GM19035 (cell line): ENCODE measurements at regions not wholly inside any gene's neighbourhood (a gene's known extent, or its start where the extent isn't known, plus 50 kb on each side); places are given as distances from the start of the nearest gene placed in this dataset.
"Not testable (repeated sequence)": the region's sequence is repeated elsewhere in the genome, so short reads cannot be mapped to it uniquely, and the experiment has no call there.

Source experiments
- ATAC-seq: cut with Tn5 transposase; IDR thresholded peaks from one replicate; pipeline ENCODE4 v1.9.1; 2021; ENCODE audit not compliant: unreplicated experiment

- ATAC-seq = no peak
Measured at GRCh38 chr20:12715371-12715770, 293.4 kb upstream of the SPTLC3 start.

DNA sequence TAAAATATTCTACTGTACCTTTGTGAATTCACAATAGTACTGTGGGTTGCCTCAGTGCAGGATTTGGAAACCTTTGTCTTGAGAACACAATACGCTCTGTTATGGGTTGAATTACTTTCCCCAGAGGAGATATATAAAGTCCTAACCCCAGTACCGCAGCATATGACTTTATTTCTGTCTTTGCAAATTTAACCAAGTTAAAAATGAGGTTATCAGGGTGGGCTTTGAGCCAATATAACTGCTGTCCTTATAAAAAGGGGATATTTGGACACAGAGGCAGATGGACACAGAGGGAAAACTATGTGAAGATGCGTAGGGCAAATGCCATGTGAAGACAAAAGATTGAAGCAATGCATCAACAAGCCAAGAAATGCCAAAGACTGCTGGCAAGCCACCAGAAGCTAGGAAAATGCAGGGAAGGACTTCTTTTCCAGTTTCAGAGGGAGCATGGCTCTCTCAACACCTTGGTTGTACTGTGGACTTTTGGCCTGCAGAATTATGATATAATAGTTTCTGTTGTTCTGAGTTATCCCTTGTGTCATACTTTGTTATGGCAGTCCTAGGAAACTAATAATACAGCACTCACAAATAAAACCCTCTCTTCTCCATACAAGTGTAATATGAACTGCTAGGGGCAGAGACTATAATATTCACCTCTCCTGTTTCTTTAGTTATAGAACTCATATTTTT, 292.6 kb upstream of the SPTLC3 start:
- no peak for ATAC-seq

- ATAC-seq = no peak
Measured at GRCh38 chr20:12717061-12717460, 291.7 kb upstream of the SPTLC3 start.

DNA sequence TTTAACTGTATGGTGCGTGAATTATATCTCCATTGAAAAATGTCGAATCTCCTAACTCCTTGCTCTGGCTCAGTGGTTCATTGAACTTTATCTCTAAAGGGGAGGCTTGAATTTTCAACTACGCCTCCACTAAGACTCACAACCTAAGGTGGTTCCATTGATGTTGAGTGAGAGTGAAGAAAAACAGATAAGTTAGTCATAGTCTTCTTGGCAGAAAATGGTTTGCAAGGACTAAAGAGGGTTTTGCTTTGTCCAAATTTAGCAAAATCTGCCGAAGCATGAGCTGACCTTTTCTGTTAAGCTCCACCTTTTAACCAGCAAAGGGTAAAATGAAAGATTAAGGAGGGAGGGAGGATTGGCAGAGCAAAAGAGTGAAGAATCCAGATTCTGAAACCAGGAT, 290.2 kb upstream of the SPTLC3 start:
- ATAC-seq = no peak

GRCh38 chr20:12721636-12722035, 287.1 kb upstream of the SPTLC3 start:
- no peak for ATAC-seq

GRCh38 chr20:12722091-12722490, 286.7 kb upstream of the SPTLC3 start:
- no peak for ATAC-seq

DNA sequence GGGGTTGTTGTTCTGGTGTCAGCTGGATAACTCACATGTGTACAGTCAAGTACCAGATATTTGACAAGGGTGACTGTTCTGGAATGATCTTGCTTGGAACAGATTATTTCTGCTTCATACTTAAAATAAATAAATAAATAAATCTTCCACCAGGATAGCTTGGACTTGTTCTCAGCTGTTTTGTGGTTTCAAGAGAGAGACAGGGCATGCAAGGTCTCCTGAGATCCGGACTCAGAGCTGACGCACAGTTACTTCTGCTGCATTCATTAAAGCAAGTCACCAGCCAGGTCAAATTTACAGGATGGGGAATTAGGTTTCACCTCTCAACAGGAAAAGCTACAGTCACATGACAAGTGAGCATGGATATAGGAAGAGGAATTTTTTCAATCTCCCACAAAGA, 285.0 kb upstream of the SPTLC3 start:
- ATAC-seq = no peak

GRCh38 chr20:12728782-12729181, 280.0 kb upstream of the SPTLC3 start:
- no peak for ATAC-seq

DNA sequence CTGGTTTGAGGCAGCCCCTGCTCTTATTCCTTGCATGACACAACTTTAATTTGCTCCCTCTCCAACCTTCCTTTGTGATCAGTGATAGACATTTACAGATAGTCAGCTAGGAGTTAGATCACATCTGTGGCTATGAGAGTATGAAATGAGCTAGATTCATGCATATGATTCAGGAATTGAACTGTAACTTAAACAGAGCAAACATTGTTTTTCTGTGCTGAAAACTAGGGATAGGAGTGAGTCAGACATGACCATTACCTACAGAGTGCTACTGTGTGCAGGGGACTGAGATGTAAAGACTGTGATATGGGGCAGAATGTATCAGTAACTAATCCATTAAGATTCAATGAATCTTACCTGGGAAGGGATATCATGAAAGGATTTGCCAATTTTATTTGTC, 279.4 kb upstream of the SPTLC3 start:
- no peak for ATAC-seq

DNA sequence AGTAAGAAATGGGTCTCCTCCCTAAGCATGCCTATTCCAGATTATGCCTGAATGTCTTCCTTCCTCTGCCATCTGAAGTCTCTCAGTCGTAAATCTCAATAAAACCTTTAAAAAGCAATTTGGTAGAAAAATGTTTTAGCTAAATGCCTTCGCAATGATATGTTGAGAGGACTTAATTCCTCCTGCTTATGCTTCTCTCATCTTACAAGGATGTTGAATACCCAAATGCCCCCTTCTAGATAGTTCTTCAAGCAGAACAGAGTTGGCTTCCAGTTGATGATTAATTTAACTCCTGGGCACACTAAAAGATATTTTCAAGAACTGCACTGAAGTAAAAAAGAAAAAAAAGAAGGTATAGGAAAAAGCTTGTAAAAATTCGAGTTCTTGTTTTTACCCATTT, 275.0 kb upstream of the SPTLC3 start:
- no peak for ATAC-seq

GRCh38 chr20:12737497-12737896, 271.3 kb upstream of the SPTLC3 start:
- no peak for ATAC-seq

DNA sequence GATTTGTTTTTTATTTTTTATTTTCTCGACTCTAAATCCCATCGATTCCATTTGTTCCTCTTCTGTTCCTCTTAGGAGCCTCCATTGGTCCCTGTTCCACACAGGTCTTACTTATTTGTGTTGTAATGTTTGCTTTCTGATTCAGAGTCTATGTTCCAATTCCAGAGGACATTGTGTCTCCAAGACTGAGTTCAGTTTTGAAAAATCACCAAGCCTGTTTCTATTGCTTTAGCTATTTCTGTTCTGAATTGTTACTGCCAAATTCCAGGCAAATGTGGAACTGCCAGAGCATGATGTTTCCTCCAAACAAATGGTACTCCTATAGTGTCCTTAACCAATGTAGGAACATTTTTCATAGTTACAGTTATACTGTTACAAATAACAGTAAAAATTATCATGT, 270.9 kb upstream of the SPTLC3 start:
- ATAC-seq = no peak

DNA sequence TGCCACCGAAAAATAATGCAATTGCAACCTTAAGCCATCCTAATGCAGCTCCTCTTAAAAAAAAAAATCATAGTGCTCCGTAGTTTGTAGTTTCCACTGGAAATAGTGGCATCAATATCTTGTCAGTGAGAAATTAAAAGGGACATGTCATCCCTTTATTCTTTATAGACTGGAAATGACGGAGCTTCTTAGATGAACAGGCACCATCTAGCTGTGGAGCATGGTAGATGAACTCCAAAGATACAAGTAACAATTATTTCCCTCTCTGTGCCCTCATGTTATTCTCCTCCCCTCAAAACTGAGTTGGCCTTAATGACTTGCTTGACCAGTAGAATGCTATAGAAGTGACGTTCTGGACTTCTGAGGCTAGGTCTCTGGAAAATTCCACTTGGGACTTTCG, 268.1 kb upstream of the SPTLC3 start:
- no peak for ATAC-seq

- ATAC-seq = no peak
Measured at GRCh38 chr20:12744037-12744436, 264.7 kb upstream of the SPTLC3 start.

DNA sequence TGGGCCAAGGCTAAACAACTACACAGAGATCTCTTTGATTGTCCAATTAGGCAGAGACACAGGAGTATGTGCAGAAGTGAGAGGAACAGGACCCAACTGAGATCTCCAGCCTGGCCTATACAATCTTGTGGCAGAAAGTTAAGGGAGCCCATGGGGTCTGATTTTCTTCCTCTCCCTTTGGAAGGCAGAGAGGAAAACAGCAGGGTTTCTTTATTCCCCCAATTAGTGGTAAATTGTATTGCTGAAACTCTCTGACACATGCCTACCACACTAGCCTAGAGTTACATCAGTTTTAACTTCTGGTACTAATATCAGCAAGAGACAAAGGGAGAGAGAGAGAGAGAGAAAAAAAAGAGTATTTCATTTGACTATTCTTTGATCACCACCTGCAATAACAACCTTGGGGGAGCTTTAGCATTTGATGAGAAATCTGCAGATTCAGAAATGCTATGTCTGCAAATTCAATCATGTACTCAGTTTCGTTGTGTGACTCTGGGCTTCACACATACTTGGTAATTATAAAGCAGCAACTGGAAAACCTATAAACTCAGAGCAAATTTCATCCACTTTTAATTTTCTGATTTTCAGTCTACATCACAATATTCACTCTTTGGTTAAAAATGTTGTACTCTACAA, 260.3 kb upstream of the SPTLC3 start:
- ATAC-seq = no peak

DNA sequence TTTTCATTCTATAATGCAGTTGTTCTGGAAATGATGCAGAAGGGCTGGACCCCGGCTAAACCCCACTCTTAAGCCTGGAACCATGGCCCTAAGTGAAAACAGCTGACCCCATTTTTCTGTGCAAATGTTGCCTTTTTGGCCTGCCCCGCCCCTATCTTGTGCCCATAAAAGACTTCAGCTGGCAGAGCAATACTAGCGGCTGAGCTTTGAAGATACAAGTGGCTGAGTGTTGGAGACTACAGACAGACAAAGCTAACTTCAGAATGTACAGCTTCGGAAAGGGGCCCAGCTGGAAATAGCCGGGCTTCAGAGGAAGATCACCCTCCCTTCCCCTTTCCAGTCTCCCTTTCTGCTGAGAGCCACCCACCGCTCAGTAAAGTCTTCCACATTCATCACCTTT, 258.6 kb upstream of the SPTLC3 start:
- no peak for ATAC-seq

GRCh38 chr20:12752900-12753693, 255.7 kb upstream of the SPTLC3 start:
- not testable (repeated sequence) for ATAC-seq

DNA sequence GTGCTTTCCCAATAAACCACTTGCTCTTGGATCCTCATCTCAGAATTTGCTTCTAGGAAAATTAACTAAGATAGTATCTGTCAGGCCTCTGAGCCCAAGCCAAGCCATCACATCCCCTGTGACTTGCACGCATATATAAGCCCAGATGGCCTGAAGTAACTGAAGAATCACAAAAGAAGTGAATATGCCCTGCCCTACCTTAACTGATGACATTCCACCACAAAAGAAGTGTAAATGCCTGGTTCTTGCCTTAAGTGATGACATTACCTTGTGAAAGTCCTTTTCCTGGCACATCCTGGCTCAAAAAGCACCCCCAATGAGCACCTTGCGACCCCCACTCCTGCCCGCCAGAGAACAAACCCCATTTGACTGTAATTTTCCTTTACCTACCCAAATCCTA, 255.0 kb upstream of the SPTLC3 start:
- not testable (repeated sequence) for ATAC-seq

- not testable (repeated sequence) for ATAC-seq
Measured at GRCh38 chr20:12759493-12759892, 249.3 kb upstream of the SPTLC3 start.

DNA sequence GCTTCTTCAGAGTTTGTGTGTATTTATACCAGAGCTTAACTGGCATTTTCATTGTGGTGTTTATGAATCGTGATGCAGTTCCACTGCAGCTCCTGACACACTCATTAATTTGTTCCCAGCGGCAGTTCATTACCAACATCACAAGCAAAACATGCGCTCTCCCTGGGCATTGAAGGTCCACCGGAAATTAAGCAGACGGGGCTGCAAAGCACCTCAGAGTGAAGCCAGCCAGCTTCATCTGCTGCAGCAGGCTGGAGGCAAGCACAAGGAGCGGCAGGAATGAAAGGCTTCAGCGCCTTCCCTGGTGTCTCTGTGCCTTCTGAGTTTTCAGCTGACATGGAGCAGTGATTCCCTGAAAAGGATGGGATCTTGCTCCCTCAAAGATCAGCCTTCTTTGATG, 246.0 kb upstream of the SPTLC3 start:
- ATAC-seq = no peak

GRCh38 chr20:12763406-12763805, 245.4 kb upstream of the SPTLC3 start:
- no peak for ATAC-seq

DNA sequence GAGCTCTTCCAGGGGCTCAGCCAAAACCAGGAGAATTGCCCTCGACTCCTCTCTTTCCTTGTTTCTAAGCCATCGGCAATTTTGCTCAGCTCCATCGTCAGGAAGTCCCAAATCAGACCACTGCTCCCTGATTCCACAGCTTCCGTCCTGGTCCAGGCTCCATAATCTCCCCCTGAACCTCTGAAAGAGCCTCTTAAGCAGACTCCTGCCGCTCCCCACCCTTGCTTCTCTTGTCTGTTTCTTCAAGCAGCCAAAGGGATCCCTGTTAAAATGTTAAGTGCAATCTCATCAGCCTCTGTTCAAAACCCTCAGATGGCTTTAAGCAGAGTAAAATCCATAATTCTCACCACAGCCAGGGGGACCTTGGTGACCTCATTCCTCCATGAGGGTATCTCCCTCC, 244.7 kb upstream of the SPTLC3 start:
- no peak for ATAC-seq
